Nephron progenitor cell (in vitro differentiated cells): ENCODE measurements at regions not wholly inside any gene's neighbourhood (a gene's known extent, or its start where the extent isn't known, plus 50 kb on each side); places are given as distances from the start of the nearest gene placed in this dataset.

Experiments used
- DNase-seq: peaks from one replicate; pipeline ENCODE4 v3.0.0; 2021
- H3K27ac Mint-ChIP-seq: 2 replicates; pipeline ENCODE4 v1.8.0; 2021; ENCODE audit warnings: mild to moderate bottlenecking, moderate library complexity, mixed read lengths
- H3K27me3 Mint-ChIP-seq: 2 replicates; pipeline ENCODE4 v1.8.0; 2021; ENCODE audit warnings: mild to moderate bottlenecking, low read depth, mixed read lengths; ENCODE audit not compliant: poor library complexity
- H3K36me3 Mint-ChIP-seq: 2 replicates; pipeline ENCODE4 v1.8.0; 2021; ENCODE audit warnings: low read depth, mixed read lengths
- H3K4me1 Mint-ChIP-seq: 2 replicates; pipeline ENCODE4 v1.8.0; 2021; ENCODE audit warnings: mixed read lengths
- H3K4me3 Mint-ChIP-seq: 2 replicates; pipeline ENCODE4 v1.8.0; 2021; ENCODE audit warnings: mild to moderate bottlenecking, moderate library complexity, mixed read lengths
- H3K9me3 Mint-ChIP-seq: 2 replicates; pipeline ENCODE4 v1.8.0; 2021; ENCODE audit warnings: mild to moderate bottlenecking, moderate library complexity, mixed read lengths
- TF ChIP-seq, protein P1 (sequence below): fragments of 200-600 bp; sonication (generic); IDR thresholded peaks from 2 replicates; pipeline ENCODE4 v1.5.0; 2021; ENCODE audit warnings: antibody characterized with exemption

DNA sequence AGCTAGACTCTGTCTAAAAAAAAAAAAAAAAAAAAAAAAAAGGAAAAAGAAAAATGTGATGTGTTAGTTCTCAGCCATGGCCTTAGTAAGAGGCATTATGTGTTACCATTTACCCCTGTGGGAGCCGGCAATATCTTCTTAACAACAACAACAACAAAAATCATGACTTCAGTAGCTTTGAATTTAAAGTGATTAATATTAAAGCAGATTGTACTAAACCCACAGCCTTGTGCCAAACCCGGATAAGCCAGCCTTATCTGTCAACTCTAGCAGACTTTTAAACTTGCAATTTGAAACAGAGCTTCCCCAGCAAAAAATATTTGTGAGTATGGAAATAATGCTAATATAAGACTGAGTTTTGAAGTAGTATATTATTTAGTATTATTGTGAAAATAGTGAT, 462.1 kb upstream of the GNPDA2 start:
- TF ChIP-seq, protein P1, sequence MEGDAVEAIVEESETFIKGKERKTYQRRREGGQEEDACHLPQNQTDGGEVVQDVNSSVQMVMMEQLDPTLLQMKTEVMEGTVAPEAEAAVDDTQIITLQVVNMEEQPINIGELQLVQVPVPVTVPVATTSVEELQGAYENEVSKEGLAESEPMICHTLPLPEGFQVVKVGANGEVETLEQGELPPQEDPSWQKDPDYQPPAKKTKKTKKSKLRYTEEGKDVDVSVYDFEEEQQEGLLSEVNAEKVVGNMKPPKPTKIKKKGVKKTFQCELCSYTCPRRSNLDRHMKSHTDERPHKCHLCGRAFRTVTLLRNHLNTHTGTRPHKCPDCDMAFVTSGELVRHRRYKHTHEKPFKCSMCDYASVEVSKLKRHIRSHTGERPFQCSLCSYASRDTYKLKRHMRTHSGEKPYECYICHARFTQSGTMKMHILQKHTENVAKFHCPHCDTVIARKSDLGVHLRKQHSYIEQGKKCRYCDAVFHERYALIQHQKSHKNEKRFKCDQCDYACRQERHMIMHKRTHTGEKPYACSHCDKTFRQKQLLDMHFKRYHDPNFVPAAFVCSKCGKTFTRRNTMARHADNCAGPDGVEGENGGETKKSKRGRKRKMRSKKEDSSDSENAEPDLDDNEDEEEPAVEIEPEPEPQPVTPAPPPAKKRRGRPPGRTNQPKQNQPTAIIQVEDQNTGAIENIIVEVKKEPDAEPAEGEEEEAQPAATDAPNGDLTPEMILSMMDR, result no peak
- Mint-ChIP-seq H3K36me3 (no peaks in the 10 kb centered on the region), H3K9me3 (no peaks in the 10 kb centered on the region), H3K4me1 (no peaks in the 10 kb centered on the region), H3K4me3 (no peak overlapping the region), H3K27ac (no peak overlapping the region), H3K27me3 (peaks cover 3% of the 10 kb centered on the region)
- no peak for DNase-seq

DNA sequence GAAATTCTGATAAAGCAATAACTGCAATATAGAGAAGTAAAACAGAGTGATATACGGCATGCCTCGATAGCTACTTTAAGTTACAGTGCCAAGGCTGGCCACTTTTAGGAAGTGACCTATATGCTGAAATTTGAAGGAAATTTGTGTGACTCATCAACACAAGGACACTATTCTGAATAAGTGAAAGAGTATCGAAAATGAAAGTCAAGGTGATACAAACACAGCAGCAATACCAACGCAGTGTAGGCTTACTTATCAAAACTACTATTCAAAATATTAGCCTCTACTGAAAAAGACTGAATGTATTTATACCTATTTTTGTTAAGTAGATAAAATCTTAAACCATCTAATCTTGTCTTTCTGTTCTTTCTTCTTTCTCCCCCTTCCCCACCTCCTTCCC, 459.9 kb upstream of the GNPDA2 start:
- H3K36me3 Mint-ChIP-seq, result no peaks in the 10 kb centered on the region
- no peak overlapping the region for H3K4me3 Mint-ChIP-seq
- no peak for DNase-seq
- H3K4me1 Mint-ChIP-seq, result no peaks in the 10 kb centered on the region
- H3K9me3 Mint-ChIP-seq, result no peaks in the 10 kb centered on the region
- TF ChIP-seq, protein P1, result no peak
- H3K27ac Mint-ChIP-seq, result no peak overlapping the region
- H3K27me3 Mint-ChIP-seq, result peaks cover 3% of the 10 kb centered on the region

DNA sequence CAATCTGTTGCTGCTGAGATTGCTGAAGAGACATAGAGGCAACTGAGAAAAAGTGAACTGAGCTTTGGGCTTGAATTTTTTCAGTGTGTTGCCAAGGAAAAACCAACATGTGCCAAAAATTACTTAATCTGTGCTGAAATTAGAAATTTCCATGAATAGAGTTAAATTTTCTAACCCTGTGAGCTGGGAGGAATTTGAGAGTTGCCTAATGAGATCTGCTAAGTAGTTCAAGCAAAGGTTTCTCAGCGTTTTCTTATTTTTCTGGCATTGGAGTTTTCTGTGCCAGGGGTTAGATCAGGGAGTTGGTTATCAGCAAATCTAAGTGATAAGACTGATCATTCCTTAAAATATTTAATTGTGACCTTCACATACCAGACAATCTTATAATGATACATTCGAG, 457.5 kb upstream of the GNPDA2 start:
- no peaks in the 10 kb centered on the region for H3K36me3 Mint-ChIP-seq
- no peak overlapping the region for H3K27ac Mint-ChIP-seq
- no peaks in the 10 kb centered on the region for H3K9me3 Mint-ChIP-seq
- no peak for DNase-seq
- H3K27me3 Mint-ChIP-seq, result peaks cover 3% of the 10 kb centered on the region
- no peaks in the 10 kb centered on the region for H3K4me1 Mint-ChIP-seq
- TF ChIP-seq, protein P1, result no peak
- H3K4me3 Mint-ChIP-seq, result no peak overlapping the region

DNA sequence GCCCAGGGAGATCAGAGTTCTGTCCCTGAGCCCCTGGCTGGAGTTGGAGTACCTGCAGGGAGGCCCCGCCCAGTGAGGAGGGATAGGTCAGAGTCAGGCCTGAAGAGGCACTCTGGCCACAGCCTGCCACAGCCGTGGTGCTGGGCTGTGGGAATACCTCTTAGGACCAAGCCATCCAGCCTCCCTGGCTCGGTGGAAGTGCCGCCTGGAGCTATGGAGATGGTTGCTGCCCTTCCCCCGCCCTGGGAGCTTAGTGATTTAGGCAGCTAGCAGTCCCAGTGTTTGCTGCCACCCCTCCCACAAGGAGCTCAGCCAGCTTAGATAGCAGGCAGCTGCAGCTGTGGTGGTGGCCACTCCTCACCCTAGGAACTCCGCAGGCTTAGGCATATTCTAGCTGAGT, 446.3 kb upstream of the GNPDA2 start:
- DNase-seq, result peak; percentile 3
- H3K9me3 Mint-ChIP-seq, result peaks cover 19% of the 10 kb centered on the region

DNA sequence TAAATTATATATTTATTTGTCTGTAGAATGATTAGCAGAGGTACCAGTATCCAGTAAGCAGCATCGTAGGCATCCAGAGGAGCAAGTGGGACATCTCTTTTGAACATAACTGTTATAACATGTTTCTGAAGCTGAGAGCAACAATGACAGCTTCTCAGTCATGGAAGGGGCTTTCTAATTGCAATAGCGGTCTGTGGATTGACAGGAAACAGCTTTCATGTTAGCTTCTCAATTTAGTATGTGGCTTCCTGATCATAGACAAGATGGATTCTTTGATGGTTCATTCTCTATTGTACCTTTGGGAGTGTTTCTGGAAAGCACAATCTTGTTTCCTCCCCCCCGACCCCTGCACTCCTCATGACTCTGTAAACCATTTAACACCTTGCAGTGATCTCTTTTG, 434.6 kb upstream of the GNPDA2 start:
- no peak overlapping the region for H3K27ac Mint-ChIP-seq
- no peaks in the 10 kb centered on the region for H3K27me3 Mint-ChIP-seq
- H3K36me3 Mint-ChIP-seq, result no peaks in the 10 kb centered on the region
- no peak for DNase-seq
- H3K9me3 Mint-ChIP-seq, result no peaks in the 10 kb centered on the region
- no peak overlapping the region for H3K4me3 Mint-ChIP-seq
- TF ChIP-seq, protein P1, result no peak
- H3K4me1 Mint-ChIP-seq, result no peaks in the 10 kb centered on the region

More for the DNA sequence above, 446.3 kb upstream of the GNPDA2 start:
- TF ChIP-seq, protein P1, result no peak
- Mint-ChIP-seq H3K36me3 (no peaks in the 10 kb centered on the region), H3K4me1 (no peaks in the 10 kb centered on the region), H3K4me3 (no peak overlapping the region), H3K27ac (no peak overlapping the region), H3K27me3 (no peaks in the 10 kb centered on the region)

DNA sequence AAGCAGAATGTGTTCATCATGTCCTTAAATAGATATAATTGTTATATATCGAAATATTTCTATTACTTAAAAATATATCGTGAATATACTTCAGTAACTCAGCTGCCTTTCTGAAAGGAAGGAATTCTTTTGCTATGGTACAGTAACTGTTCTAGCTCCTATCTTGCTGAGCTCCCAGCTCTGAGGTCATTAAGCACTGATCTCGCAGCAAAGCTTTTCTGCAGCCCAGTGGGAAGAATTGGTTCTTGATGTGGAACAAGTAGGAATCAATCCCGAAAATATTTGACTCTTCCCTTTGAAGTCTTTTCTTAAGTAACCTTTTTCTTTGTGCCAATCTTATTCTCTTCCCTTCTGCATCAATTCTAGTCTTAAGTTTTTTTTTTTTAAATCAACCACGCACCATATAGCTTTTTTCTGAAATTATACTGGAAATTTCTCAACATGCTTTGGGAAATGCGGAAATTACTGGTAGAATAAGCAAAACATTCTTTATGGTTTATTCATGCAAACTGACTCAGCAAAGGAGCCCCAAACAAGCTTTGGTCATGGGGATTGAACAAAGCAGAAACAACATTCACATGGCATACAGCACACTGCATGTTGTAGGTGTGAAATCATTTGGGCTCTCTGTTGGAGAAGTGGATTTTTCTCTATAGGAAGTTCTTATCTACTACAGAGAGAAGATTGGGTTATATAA, 428.9 kb upstream of the GNPDA2 start:
- no peaks in the 10 kb centered on the region for H3K27me3 Mint-ChIP-seq
- peaks cover 9% of the 10 kb centered on the region for H3K4me1 Mint-ChIP-seq
- TF ChIP-seq, protein P1, result no peak
- DNase-seq, result no peak
- H3K9me3 Mint-ChIP-seq, result no peaks in the 10 kb centered on the region
- H3K27ac Mint-ChIP-seq, result no peak overlapping the region
- H3K36me3 Mint-ChIP-seq, result no peaks in the 10 kb centered on the region
- no peak overlapping the region for H3K4me3 Mint-ChIP-seq
